ENCODE measurements at regions not wholly inside any gene's neighbourhood (a gene's known extent, or its start where the extent isn't known, plus 50 kb on each side); places are given as distances from the start of the nearest gene placed in this dataset.
A peak's percentile ranks its signal among the peaks of the same experiment; 100 is the strongest.

GRCh38 chr14:56025191-56025590 lies 93.0 kb upstream of the PELI2 start:
- TF ChIP-seq CTCF (IDR thresholded peaks at IDR 0.05): no peak
- 74 to 76% methylated on average over 3 of the region's 3 CpGs for WGBS, 2 donors
- H3K4me1 ChIP-seq: peaks cover 0 to 13% (median 6%) of the 10 kb centered on the region in 9 donors
- intact Hi-C loops (cut with DNase I): no loop called here
- H3K27ac ChIP-seq: no peak overlapping the region
- no peaks in the 10 kb centered on the region for H3K36me3 ChIP-seq
- no peak overlapping the region for H3K4me3 ChIP-seq
- no peak for DNase-seq
- no peaks in the 10 kb centered on the region for H3K27me3 ChIP-seq
- ATAC-seq: no peak
- H3K9me3 ChIP-seq: peaks cover 0 to under 1% (median 0%) of the 10 kb centered on the region in 11 donors

- H3K9me3 ChIP-seq: no peaks in the 10 kb centered on the region
- intact Hi-C loops (cut with DNase I): no loop called here
- DNase-seq: no peak
- peaks cover 0 to 13% (median 6%) of the 10 kb centered on the region in 9 donors for H3K4me1 ChIP-seq
- H3K36me3 ChIP-seq: no peaks in the 10 kb centered on the region
- no peak for TF ChIP-seq CTCF (IDR thresholded peaks at IDR 0.05)
- H3K4me3 ChIP-seq: no peak overlapping the region
- no peak overlapping the region for H3K27ac ChIP-seq
- H3K27me3 ChIP-seq: no peaks in the 10 kb centered on the region
- no peak for ATAC-seq
- 54 to 75% methylated on average over 1 of the region's 1 CpG for WGBS, 2 donors
Observed at GRCh38 chr14:56026506-56026905, 91.7 kb upstream of the PELI2 start.

DNA sequence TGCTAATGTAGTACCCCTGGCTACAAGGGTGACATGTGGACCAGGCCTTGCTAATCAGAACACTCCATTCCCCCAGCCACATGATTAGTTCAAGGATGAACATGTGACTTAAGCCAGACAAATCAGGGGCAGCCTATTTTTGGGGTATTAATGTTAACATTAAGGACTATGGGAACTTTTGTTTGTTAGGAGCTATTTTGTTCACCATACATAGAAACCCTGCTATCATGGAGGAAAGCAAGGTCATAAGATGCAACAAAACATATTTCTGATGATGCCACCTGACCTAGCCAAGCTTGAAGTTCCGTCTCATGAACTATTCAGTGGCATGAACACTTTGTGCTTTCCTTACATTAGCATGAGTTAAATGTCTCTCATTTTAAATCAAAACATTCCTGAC lies 90.8 kb upstream of the PELI2 start:
- 85 to 89% methylated on average over 1 of the region's 1 CpG for WGBS, 2 donors
- H3K4me3 ChIP-seq: no peak overlapping the region
- H3K4me1 ChIP-seq: peaks cover 0 to 13% (median 6%) of the 10 kb centered on the region in 9 donors
- no peak for ATAC-seq
- no peaks in the 10 kb centered on the region for H3K36me3 ChIP-seq
- H3K27me3 ChIP-seq: no peaks in the 10 kb centered on the region
- H3K9me3 ChIP-seq: no peaks in the 10 kb centered on the region
- TF ChIP-seq CTCF (IDR thresholded peaks at IDR 0.05): no peak
- intact Hi-C loops (cut with DNase I): no loop called here
- no peak for DNase-seq
- no peak overlapping the region for H3K27ac ChIP-seq

GRCh38 chr14:56027916-56028712 lies 90.1 kb upstream of the PELI2 start:
- intact Hi-C loops (cut with DNase I): no loop called here
- DNase-seq (no peak), ATAC-seq (peak in 1 of 8 donors; percentile 20)
- TF ChIP-seq CTCF (IDR thresholded peaks at IDR 0.05): no peak
- no peaks in the 10 kb centered on the region for H3K9me3 ChIP-seq
- H3K27ac ChIP-seq: peak overlapping the region in 1 of 10 donors; percentile 5
- no peaks in the 10 kb centered on the region for H3K36me3 ChIP-seq
- 37 to 50% methylated on average over 2 of the region's 2 CpGs for WGBS, 2 donors
- H3K4me1 ChIP-seq: peaks cover 0 to 13% (median 6%) of the 10 kb centered on the region in 9 donors
- H3K4me3 ChIP-seq: no peak overlapping the region
- H3K27me3 ChIP-seq: no peaks in the 10 kb centered on the region
